Fibroblast of pulmonary artery (primary cell): ENCODE measurements at regions not wholly inside any gene's neighbourhood (a gene's known extent, or its start where the extent isn't known, plus 50 kb on each side); places are given as distances from the start of the nearest gene placed in this dataset.

Source experiments
- DNase-seq: peaks from one replicate; pipeline ENCODE4 v3.0.0-alpha.2; 2010; ENCODE audit warnings: low read depth
- H3K4me3 ChIP-seq: replicated peaks from 2 replicates; pipeline ENCODE4 v1.5.1; 2011; ENCODE audit warnings: low read depth, mild to moderate bottlenecking, control low read depth, low read length, moderate library complexity
- CTCF ChIP-seq: IDR thresholded peaks from 2 replicates; pipeline ENCODE4 v1.5.1; 2011; ENCODE audit warnings: mild to moderate bottlenecking, control low read depth, low read length, inconsistent platforms; ENCODE audit errors: missing control alignments

- DNase-seq, result no peak
- H3K4me3 ChIP-seq, result no peak overlapping the region
- no peak for TF ChIP-seq CTCF
These were observed 446.4 kb downstream of the RASEF start for GRCh38 chr9:82616545-82616944.

- no peak for DNase-seq
- H3K4me3 ChIP-seq, result no peak overlapping the region
- TF ChIP-seq CTCF, result no peak
These were observed 441.5 kb downstream of the RASEF start for GRCh38 chr9:82621447-82621846.

GRCh38 chr9:82637368-82637767 lies 425.6 kb downstream of the RASEF start:
- TF ChIP-seq CTCF, result no peak
- no peak overlapping the region for H3K4me3 ChIP-seq
- no peak for DNase-seq

GRCh38 chr9:82645600-82645999 lies 417.3 kb downstream of the RASEF start:
- no peak overlapping the region for H3K4me3 ChIP-seq
- TF ChIP-seq CTCF, result no peak
- DNase-seq, result no peak

- no peak overlapping the region for H3K4me3 ChIP-seq
- no peak for TF ChIP-seq CTCF
- DNase-seq, result no peak
These were observed 412.6 kb downstream of the RASEF start for GRCh38 chr9:82650368-82650767.

- no peak for TF ChIP-seq CTCF
- no peak for DNase-seq
- H3K4me3 ChIP-seq, result no peak overlapping the region
These were observed 411.5 kb downstream of the RASEF start for GRCh38 chr9:82651474-82651873.

- no peak overlapping the region for H3K4me3 ChIP-seq
- no peak for TF ChIP-seq CTCF
- no peak for DNase-seq
These were observed 397.6 kb downstream of the RASEF start for GRCh38 chr9:82665324-82665723.
